ENCODE measurements at regions not wholly inside any gene's neighbourhood (a gene's known extent, or its start where the extent isn't known, plus 50 kb on each side); places are given as distances from the start of the nearest gene placed in this dataset.

- H3K36me3 ChIP-seq (replicated peaks in 1 of 2; ENCODE audit: control extremely low read depth in 1 of 2, control insufficient read depth in 1 of 2, extremely low read depth in 1 of 2, insufficient read depth in 2 of 2, low read length in 1 of 2) = no peaks in the 10 kb centered on the region
- Mint-ChIP-seq H3K27ac (no peak overlapping the region), H3K4me1 (peaks cover 10% of the 10 kb centered on the region), H3K4me3 (no peak overlapping the region), H3K27me3 (no peaks in the 10 kb centered on the region), H3K9me3 (ENCODE audit: insufficient read depth) (no peaks in the 10 kb centered on the region)
- H3K9ac ChIP-seq (ENCODE audit: low read length) = no peak overlapping the region
- no peaks in the 10 kb centered on the region for H3K4me1 ChIP-seq (ENCODE audit: control insufficient read depth in 2 of 2, insufficient read depth in 2 of 2, low read length in 2 of 2)
- ATAC-seq (ENCODE audit: low read depth) = no peak
- TF ChIP-seq, protein P1, sequence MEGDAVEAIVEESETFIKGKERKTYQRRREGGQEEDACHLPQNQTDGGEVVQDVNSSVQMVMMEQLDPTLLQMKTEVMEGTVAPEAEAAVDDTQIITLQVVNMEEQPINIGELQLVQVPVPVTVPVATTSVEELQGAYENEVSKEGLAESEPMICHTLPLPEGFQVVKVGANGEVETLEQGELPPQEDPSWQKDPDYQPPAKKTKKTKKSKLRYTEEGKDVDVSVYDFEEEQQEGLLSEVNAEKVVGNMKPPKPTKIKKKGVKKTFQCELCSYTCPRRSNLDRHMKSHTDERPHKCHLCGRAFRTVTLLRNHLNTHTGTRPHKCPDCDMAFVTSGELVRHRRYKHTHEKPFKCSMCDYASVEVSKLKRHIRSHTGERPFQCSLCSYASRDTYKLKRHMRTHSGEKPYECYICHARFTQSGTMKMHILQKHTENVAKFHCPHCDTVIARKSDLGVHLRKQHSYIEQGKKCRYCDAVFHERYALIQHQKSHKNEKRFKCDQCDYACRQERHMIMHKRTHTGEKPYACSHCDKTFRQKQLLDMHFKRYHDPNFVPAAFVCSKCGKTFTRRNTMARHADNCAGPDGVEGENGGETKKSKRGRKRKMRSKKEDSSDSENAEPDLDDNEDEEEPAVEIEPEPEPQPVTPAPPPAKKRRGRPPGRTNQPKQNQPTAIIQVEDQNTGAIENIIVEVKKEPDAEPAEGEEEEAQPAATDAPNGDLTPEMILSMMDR (IDR thresholded peaks at IDR 0.05) = no peak
- H4K20me1 ChIP-seq (ENCODE audit: control insufficient read depth, insufficient read depth, low read length, poor library complexity, severe bottlenecking) = no peaks in the 10 kb centered on the region
- no peak overlapping the region for H3K4me3 ChIP-seq (ENCODE audit: control extremely low read depth in 1 of 5, extremely low read depth in 1 of 5, insufficient read depth in 1 of 5, low read depth in 2 of 5, low read length in 4 of 5)
- H2AFZ ChIP-seq (ENCODE audit: insufficient read depth, low read depth, low read length, poor library complexity, severe bottlenecking) = no peak overlapping the region
- H3K4me2 ChIP-seq (replicated peaks; ENCODE audit: low read depth, low read length, poor library complexity, severe bottlenecking) = no peak overlapping the region
- WGBS (ENCODE audit: insufficient coverage) = 100% methylated on average over 1 of the region's 2 CpGs
- CTCF ChIA-PET = no interaction called here
- no peaks in the 10 kb centered on the region for H3K9me3 ChIP-seq (ENCODE audit: control extremely low read depth in 1 of 3, control insufficient read depth in 2 of 3, insufficient read depth in 1 of 3, low read length in 2 of 3)
- intact Hi-C loops (cut with micrococcal nuclease) = no loop called here
- no peaks in the 10 kb centered on the region for H3K79me2 ChIP-seq (ENCODE audit: control insufficient read depth, insufficient read depth, low read length)
- no peaks in the 10 kb centered on the region for H3K27me3 ChIP-seq (replicated peaks in 1 of 4; ENCODE audit: control extremely low read depth in 1 of 4, control insufficient read depth in 3 of 4, insufficient read depth in 4 of 4, low read length in 3 of 4)
- POLR2A ChIA-PET = no interaction called here
- no peak overlapping the region for H3K27ac ChIP-seq (ENCODE audit: low read length in 2 of 2)
- no peak for DNase-seq
Observed at GRCh38 chr2:186027922-186028321, 289.3 kb downstream of the FSIP2 start.

- WGBS (ENCODE audit: insufficient coverage) = no CpG with 5 or more reads among the region's 1 CpG
- ATAC-seq (ENCODE audit: low read depth) = no peak
- ChIA-PET POLR2A (no interaction called here), CTCF (no interaction called here)
- Histone ChIP-seq H2AFZ (ENCODE audit: insufficient read depth, low read depth, low read length, poor library complexity, severe bottlenecking) (no peak overlapping the region), H3K36me3 (replicated peaks in 1 of 2; ENCODE audit: control extremely low read depth in 1 of 2, control insufficient read depth in 1 of 2, extremely low read depth in 1 of 2, insufficient read depth in 2 of 2, low read length in 1 of 2) (no peaks in the 10 kb centered on the region), H3K27me3 (replicated peaks in 1 of 4; ENCODE audit: control extremely low read depth in 1 of 4, control insufficient read depth in 3 of 4, insufficient read depth in 4 of 4, low read length in 3 of 4) (no peaks in the 10 kb centered on the region), H3K9me3 (ENCODE audit: control extremely low read depth in 1 of 3, control insufficient read depth in 2 of 3, insufficient read depth in 1 of 3, low read length in 2 of 3) (no peaks in the 10 kb centered on the region), H3K27ac (ENCODE audit: low read length in 2 of 2) (no peak overlapping the region), H3K4me3 (ENCODE audit: control extremely low read depth in 1 of 5, extremely low read depth in 1 of 5, insufficient read depth in 1 of 5, low read depth in 2 of 5, low read length in 4 of 5) (no peak overlapping the region), H3K79me2 (ENCODE audit: control insufficient read depth, insufficient read depth, low read length) (no peaks in the 10 kb centered on the region), H3K4me1 (ENCODE audit: control insufficient read depth in 2 of 2, insufficient read depth in 2 of 2, low read length in 2 of 2) (no peaks in the 10 kb centered on the region), H3K9ac (ENCODE audit: low read length) (no peak overlapping the region), H4K20me1 (ENCODE audit: control insufficient read depth, insufficient read depth, low read length, poor library complexity, severe bottlenecking) (no peaks in the 10 kb centered on the region), H3K4me2 (replicated peaks; ENCODE audit: low read depth, low read length, poor library complexity, severe bottlenecking) (no peak overlapping the region)
- TF ChIP-seq, protein P1 (IDR thresholded peaks at IDR 0.05) = no peak
- no peak for TF ChIP-seq EZH2 (IDR thresholded peaks at IDR 0.05; ENCODE audit: borderline replicate concordance, insufficient read depth, low read depth, low read length, poor library complexity, severe bottlenecking)
- DNase-seq = peak; percentile 5
- no peak overlapping the region for H3K27ac Mint-ChIP-seq
- no peaks in the 10 kb centered on the region for H3K9me3 Mint-ChIP-seq (ENCODE audit: insufficient read depth)
- H3K27me3 Mint-ChIP-seq = no peaks in the 10 kb centered on the region
- intact Hi-C loops (cut with micrococcal nuclease) = no loop called here
- H3K4me3 Mint-ChIP-seq = no peak overlapping the region
- H3K4me1 Mint-ChIP-seq = peaks cover 10% of the 10 kb centered on the region
Observed at GRCh38 chr2:186031229-186031628, 292.6 kb downstream of the FSIP2 start.
